Epithelial cell of proximal tubule (primary cell): ENCODE measurements at regions not wholly inside any gene's neighbourhood (a gene's known extent, or its start where the extent isn't known, plus 50 kb on each side); places are given as distances from the start of the nearest gene placed in this dataset.

Source experiments
- DNase-seq: peaks from one replicate; pipeline ENCODE4 v3.0.0-alpha.2; 2011; ENCODE audit warnings: low read depth
- H3K4me3 ChIP-seq: 2 replicates; pipeline ENCODE4 v1.5.1; 2011; ENCODE audit warnings: low read depth, mild to moderate bottlenecking, low read length
- TF ChIP-seq, protein P1 (sequence below): conservative IDR thresholded peaks from 2 replicates; pipeline ENCODE4 v1.5.1; 2012; ENCODE audit warnings: low read depth, mild to moderate bottlenecking, low read length

DNA sequence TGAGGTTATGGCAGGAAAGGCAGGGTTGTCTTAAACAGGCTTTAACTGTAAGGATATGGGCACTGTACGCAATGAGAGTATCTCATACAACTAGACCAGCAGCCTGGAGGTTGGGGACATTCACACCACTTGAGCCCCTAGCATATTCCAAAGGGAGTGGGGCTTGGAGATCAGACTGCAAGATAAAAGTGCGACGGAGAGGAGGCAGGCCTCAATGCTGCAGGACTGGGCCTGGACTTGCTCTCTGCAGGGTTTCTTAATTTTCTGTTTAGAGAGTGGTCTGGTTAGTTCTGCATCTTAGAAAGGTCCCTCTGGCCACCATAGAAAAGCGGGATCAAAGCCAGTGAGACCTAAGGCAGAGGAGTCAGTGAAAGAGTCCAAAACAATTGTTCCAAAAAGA is 357.7 kb upstream of the NR2F2 start:
- DNase-seq, result no peak
- TF ChIP-seq, protein P1, sequence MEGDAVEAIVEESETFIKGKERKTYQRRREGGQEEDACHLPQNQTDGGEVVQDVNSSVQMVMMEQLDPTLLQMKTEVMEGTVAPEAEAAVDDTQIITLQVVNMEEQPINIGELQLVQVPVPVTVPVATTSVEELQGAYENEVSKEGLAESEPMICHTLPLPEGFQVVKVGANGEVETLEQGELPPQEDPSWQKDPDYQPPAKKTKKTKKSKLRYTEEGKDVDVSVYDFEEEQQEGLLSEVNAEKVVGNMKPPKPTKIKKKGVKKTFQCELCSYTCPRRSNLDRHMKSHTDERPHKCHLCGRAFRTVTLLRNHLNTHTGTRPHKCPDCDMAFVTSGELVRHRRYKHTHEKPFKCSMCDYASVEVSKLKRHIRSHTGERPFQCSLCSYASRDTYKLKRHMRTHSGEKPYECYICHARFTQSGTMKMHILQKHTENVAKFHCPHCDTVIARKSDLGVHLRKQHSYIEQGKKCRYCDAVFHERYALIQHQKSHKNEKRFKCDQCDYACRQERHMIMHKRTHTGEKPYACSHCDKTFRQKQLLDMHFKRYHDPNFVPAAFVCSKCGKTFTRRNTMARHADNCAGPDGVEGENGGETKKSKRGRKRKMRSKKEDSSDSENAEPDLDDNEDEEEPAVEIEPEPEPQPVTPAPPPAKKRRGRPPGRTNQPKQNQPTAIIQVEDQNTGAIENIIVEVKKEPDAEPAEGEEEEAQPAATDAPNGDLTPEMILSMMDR, result no peak
- no peak overlapping the region for H3K4me3 ChIP-seq

DNA sequence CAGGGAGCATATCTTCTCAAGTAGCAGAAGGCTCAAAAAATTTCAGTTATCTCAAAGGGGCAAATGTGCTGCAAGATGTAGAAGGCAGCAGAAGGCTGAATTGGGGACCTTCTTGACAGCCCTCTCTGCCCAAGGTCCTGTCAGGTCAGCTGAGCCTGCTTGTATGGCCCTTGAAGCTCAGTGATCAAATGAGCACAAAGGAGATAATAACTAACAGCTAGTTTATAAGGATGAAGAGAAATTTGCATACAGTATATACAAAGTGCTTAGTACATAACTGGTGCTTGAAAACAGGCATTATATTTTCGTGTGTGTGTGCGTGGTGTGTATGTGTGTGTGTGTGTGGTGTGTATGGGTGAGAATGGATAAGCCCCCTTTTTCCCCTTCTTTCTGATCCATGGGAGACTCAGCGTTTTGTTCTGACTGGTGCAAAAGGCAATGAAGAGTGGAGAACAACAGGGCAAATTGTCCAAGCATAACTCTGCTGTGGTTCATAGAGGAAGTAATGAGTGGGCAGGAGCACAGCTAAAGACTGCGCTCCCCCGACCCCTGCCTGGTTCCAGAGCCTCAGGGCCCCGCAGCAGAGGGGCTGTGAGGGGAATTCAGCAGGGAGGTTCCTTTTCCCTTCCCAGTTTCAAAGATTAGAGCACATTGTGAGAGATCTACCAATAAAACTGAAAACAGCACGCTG is 356.8 kb upstream of the NR2F2 start:
- DNase-seq, result no peak
- H3K4me3 ChIP-seq, result no peak overlapping the region
- TF ChIP-seq, protein P1, result no peak

DNA sequence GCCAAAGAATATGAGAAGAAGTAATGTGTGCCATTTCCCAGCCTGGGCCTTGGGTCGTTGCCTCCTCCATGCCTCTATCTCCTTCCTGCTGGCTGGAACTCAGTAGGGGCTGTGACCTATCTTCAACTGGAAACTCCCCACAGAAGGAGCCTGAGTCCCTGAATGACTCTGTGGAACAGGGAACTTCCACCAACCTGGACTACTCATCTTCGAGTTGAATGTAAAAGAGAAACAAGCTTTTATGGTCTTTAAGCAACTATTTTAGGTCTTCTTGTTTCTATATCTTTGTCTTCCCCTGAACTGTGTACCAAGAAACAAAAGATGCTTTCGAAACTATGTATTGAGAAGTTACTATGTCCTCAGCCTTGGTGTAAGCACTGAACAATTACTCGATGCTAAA is 355.3 kb upstream of the NR2F2 start:
- TF ChIP-seq, protein P1, result no peak
- no peak for DNase-seq
- H3K4me3 ChIP-seq, result no peak overlapping the region

DNA sequence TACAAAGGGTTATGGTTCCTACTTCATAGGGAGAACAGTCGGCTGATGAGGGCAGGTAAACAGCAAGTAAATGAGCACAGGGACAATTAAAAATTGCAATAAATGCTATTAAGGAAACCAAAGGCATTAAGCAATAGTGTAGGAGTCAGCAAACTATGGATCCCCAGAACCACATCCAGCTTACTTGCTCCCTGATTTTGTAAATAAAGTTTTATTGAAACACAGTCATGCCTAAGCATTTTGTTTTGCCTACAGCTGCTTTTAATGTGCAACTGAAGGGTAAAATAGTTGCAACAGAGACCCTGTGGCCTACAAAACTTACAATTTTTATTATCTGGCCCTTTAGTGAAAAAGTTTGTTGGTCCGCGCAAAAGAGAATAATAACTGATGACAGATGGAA is 351.2 kb upstream of the NR2F2 start:
- DNase-seq, result no peak
- TF ChIP-seq, protein P1, result no peak
- H3K4me3 ChIP-seq, result no peak overlapping the region

DNA sequence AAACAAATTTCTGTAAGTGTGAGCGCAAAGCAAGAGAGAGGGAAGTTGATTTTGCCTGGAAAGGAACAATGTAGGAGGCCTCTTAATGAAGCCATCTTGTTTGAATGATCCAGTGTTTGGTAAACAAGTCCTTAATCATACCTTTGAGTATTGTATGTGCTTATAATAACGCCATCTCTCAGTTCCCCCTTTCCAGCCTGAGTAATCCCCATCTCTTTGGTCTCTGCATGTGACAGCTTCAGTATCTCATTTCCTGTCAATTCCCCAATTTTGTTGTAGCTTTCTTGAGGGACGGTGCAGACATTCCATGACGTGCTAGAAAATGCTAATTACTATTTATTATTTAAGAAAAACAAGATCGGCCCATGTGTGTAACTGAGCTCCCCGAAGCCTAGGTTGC is 349.3 kb upstream of the NR2F2 start:
- H3K4me3 ChIP-seq, result no peak overlapping the region
- DNase-seq, result no peak
- TF ChIP-seq, protein P1, result no peak

DNA sequence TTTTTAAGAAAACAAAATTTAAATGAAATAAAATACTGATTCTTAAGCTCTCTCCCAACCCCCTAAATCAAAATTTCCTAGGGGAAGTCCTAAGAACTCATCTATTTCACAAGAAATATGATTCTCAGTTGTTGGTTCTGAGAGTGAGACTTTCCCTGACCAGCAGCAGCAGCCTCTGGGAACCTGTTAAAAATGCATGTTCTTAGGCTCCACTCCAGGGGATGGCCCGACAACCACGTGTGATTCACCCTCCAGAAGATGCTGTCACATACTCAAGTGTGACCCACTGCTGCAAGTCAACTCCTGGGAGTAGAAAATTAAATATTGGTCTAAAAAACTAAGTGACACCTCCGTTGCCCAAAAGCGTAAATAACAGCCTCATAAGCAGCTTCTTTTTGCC is 343.2 kb upstream of the NR2F2 start:
- no peak overlapping the region for H3K4me3 ChIP-seq
- TF ChIP-seq, protein P1, result no peak
- no peak for DNase-seq

DNA sequence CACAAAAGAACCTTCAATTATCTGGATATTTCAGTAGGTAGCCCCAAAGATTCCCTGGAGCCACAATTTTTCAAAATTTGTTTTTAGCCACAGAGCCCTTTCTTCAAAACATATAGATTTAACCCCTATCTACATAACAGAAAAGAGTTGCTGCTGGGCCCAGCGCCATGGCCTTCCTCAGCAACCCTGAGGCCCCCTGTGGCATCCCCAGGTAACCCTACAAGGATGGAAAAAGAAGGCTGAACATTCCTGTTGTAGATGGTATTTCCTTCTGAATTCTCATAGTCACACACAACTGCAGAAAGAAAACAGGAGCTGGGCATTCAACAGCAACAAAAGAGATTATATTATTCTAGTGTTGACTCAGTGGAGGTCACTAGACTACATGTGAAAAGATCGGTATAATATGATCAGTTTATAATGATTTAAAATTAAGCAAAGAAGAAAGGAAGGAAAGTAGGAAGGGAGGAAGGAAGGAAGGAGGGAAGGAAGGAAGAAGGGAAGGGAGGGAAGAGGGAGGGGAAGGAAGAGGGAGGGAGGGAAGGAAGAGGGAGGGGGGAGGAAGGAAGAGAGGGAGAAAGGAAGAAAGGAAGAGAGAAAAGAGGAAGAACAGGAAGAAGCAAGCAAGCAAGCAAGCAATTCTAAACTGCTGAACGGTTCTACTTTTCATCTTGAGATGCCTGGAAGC is 342.5 kb upstream of the NR2F2 start:
- no peak for DNase-seq
- TF ChIP-seq, protein P1, result no peak
- no peak overlapping the region for H3K4me3 ChIP-seq
